Hypothalamus (tissue), 51 donors: ENCODE measurements at regions not wholly inside any gene's neighbourhood (a gene's known extent, or its start where the extent isn't known, plus 50 kb on each side); places are given as distances from the start of the nearest gene placed in this dataset.
"Not testable (repeated sequence)": the region's sequence is repeated elsewhere in the genome, so short reads cannot be mapped to it uniquely, and the experiment has no call there.

Source experiments
- DNase-seq, 51 donors: peaks; one replicate each; lab custom pipeline; 2025; lab: John Stamatoyannopoulos, UW

DNA sequence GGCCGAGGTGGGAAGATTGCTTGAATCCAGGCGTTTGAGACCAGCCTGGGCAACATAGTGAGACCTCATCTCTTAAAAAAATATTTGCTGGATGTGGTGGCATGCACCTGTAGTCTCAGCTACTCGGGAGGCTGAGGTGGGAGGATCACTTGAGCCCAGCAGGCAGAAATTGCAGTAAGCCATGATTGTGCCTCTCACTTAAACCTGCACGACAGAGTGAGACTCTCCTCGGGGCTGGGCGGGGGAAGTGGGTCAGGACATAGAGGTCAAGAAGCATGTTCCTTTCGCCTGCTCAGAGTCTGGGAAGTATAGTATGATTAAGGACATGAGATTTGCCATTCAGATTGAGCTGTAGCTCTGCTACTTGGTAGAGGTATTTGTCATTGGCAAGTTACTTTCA is 52.3 kb downstream of the SEPTIN7 start:
- DNase-seq = not testable (repeated sequence)

DNA sequence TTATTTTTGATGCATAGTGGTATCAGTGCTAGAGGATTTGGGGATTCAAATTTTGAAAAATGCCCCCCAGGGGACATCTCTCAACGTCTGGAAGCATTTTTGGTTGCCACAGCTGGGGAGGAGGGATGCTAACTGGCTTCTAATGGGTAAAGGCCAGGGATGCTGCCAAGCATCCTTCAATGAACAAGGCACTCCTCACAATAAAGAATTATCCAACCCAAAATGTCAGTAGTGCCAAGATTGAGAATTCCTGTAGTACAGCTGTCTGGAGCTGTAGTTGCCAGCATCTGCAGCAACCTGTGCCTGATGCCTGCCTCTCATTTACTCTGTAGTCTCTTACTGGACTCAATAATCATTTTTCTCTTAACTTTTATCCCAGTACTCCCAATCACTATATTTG is 53.5 kb downstream of the SEPTIN7 start:
- DNase-seq = peak in 17 of 51 donors; percentile 1 to 74 (median 19)

DNA sequence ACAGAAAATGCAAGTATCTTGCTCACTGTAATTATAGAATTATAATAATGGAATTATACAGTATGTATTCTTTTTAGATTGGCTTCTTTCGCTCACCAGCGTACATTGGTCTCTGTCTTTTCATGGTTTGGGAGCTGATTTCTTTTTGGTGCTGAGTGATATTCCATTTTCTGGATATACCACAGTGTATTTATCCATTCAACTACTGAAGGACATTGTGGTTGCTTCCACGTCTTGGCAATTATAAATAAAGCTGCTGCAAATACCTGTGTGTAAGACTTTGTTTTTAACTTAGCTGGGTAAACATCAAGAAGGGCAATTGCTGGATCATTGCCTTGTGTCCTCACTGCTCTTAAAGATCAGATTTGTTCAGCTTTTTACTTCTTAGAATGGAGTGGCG is 55.3 kb downstream of the SEPTIN7 start:
- no peak for DNase-seq

DNA sequence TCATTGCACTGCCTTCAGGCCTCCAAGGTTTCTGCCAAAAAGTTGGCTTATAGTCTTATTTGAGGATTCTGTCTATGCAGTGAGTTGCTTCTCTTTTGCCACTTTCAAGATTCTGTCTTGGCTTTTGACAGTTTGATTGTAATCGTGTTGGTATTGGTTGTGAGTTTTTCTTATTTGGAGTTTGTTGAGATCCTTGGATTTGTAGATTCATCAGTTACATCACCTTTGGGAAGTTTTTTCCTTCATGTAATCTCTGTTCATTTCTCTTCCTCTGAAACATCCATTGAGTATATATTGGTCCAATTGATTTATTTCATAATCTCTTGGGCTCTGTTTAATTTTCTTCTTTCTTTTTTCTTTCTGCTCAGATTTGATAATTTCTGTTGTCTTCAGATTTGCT is 59.8 kb downstream of the SEPTIN7 start:
- no peak for DNase-seq

DNA sequence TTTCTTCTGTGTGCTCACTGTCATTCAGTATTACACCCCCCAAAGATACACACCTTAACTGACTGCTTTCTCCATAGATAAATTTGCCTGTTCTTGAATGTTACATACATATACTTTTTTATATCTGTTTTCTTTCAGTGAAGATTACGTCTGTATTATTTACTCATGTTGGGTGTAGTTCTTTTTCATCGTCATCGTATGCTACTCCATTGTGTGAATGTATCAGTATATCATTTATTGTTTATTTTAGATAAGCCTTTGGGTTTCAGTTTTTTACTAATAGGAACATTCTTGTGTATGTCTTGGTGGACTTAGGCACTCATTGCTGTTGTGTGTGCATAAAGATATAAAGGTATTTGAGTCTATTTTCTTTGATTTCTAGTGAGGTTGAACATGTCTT is 64.4 kb downstream of the SEPTIN7 start:
- no peak for DNase-seq

DNA sequence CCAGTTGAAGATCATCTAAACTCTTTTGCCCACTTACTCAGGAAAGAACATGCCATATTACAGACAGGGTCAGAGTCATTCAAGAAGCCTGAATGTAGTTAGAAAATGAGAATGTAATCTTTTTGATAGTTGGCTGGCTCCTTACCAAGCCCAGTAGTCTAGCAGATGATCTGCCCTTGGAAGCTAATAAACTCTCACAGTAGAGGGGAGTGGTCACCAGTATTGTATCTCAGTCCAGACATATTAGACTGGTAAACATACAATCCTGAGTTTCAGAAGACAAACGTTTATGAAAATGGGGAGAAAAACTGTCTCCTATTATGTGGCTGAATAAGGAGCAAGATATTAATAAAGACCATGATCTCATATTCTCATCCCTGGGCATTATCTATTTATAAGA is 65.3 kb downstream of the SEPTIN7 start:
- no peak for DNase-seq

DNA sequence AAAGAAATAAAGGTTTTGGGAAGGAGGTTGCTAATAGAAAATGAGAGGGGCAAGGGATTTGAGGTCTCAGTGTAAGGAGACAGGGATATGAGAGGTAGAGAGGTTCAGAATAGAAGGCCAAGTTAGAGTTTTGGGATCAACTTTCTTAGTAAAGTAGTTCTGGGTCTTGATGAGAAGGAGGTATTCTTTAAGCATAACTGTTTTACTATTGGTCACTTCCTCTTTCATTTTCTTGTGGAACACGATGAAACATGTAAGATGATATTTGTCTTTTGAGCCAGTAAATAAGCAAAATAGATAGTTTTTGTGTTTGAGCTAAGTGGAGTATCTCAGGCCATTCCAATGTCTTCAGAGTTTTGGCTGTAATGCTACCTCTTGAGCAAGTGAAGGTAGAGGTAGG is 68.3 kb downstream of the SEPTIN7 start:
- not testable (repeated sequence) for DNase-seq

DNA sequence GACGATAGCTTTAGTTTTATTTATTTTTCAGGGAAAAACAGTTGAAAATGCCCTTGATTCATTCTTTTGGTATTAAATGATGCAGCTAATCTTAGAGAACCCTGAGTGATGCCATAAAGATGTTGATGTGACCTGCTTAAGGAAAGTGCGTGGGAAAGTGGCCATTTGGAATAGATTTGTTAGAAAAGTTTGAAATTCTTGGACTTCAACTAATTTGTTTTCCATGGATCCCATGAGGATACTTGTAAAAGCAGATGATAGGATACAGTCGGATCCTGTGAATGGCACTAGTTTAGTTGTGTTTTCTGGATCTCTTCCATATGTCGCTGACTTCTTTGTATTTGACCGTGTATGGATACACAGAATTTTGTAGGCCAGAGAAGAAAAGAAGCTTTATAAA is 69.0 kb downstream of the SEPTIN7 start:
- DNase-seq = no peak

DNA sequence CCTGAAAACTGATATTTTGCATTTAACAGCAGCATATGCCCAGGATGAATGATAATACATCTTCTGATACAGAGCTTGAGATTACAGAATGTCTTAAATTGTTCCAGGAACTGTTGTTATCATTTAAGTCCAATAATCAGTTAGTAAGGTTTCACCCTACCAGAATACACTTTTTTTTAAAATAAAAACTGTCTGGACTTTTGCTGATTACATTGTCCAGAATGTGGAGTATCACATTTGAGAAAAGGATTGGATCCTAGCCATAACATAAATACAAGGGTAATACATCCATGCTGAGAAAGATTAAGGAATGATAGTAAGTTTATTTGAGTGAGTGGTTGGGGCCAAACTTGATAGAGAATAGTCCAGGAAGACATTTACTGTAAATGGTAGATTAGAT is 71.0 kb downstream of the SEPTIN7 start:
- no peak for DNase-seq

DNA sequence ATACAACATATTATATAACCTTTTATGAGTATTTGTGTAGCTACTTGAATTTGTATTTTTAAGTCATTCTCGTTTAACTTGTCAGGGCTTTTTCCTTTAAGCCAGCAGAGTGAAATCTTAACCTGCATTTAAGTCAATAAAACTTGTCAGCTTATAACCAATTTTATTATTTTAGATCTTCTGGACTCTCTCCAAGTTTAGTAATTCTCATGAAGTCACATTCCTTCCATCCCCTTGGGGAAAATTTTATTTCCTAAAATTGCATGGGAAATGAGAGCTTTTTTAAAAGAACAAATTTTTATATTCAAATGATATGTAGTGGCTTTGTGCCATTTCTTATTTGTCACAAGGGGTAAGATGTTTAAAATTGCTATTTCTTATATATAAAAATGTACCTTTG is 74.0 kb downstream of the SEPTIN7 start:
- no peak for DNase-seq

DNA sequence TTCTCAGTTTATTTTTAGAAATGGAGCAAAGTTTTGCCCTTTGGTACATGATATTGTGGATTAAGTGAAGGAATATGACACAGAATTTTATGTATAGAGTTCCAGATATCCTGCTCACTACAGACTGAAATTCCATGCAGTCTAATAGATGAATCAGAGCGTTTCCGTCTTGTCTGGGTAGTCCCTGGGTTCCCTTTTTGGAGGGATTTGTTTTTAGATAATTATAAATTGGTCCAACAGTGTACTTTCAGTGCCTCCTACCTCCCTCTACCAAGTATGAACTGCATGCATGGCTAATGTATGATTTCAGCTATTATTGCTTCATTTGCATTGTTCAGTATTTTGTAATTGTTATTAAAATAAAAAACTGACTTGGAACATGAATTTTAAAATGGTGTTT is 74.4 kb downstream of the SEPTIN7 start:
- DNase-seq = no peak

DNA sequence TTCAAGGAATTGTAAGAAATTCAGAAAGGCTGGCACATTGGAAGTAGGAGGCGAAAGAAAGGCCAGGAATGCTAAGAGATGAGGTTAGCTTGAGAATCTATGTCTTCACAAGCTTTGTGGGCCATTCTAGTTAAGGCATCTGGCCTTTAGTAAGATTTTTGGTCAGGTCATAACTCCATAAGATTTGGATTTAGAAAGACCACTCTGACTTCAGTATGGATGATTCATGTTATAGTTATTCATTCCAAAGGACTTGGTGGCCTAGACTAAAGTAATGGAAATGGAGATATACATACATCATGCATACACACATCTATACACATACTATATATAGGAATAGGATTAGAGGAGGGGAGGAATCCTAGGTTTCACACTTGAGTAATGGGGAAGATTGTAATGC is 77.5 kb downstream of the SEPTIN7 start:
- DNase-seq = no peak

DNA sequence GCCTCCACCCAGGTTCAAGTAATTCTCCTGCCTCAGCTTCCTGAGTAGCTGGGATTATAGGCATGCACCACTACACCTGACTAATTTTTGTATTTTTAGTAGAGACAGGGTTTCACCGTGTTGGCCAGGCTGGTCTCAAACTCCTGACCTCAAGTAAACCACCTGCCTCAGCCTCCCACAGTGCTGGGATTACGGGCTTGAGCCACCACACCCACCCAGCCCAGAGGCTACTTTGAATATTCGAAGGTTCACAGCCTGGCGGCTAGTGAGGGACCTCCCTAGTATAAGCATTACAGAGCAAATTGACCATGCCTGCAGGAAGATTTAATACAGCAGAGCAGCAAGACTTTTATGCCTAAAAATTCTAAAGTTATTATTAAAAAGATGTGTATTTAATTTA is 86.6 kb downstream of the SEPTIN7 start:
- not testable (repeated sequence) for DNase-seq

DNA sequence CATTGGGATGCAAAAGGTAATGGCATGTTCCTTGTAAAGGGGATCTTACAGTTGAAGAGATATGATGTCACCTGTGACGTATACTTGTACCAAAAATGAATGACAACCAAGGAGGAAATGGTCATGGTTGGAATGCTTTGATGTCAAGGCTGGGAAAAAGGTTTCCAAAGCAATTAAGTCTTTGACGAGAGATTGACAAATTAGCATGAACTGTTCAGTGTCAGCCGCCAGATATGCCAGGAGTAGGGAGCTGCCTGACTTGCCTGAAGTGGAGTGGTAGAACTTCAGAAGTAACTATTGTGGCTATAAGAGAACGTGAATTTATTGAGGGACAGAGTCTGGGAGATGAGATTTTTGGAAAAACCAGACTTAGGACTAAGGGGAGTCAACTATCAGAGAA is 88.1 kb downstream of the SEPTIN7 start:
- DNase-seq = no peak

DNA sequence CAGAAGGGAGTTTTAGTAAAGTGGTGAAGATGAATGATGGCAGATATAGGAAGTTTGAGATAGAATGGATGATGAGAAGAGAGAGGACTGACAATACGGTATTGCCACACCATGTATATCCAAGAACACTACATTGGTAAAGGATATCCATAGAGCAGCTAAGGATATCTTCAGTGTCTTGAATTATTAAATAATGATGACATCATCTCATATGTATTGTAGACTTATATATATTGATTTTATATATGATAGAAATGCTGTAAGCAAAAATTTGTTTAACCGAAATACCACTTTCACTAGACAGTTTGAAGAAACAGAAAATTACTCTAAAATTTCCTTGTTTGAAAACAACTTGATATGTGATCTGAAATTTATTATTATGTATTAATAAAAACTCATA is 89.0 kb downstream of the SEPTIN7 start:
- DNase-seq = no peak

DNA sequence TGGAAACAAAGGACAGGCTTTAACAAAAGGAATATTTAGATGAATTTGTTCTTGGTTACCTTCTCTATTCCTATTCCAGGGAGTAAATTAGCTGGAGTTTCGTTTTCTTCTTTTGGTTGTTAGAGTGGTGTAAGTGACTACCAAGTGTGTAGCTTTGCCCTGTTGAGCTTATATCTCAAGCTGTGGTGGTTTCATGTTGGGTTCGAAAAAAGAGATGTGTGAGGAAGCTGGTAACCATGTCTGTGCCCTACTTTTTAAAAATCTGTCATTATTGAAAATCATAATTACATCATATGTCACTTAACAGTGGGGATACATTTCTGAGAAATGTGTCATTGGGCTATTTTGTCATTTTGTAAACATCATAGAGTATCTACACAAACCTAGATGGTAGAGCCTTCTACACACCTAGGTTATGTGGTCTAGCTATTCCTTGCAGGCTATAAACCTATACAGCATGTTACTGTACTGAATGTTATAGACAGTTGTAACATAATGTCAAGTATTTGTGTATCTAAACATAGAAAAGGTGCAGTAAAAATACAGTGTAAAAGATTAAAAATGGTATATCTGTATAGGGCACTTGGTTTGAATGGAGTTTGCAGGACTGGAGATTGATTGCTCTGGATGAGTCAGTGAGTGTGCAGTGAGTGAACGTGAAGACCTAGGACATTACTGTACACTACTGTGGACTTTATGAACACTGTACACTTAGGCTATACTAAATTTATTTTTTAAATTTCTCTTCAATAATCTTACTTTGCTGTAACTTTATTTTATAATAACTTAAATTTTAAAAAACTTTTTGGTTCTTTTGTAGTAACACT is 90.4 kb downstream of the SEPTIN7 start:
- DNase-seq = no peak

DNA sequence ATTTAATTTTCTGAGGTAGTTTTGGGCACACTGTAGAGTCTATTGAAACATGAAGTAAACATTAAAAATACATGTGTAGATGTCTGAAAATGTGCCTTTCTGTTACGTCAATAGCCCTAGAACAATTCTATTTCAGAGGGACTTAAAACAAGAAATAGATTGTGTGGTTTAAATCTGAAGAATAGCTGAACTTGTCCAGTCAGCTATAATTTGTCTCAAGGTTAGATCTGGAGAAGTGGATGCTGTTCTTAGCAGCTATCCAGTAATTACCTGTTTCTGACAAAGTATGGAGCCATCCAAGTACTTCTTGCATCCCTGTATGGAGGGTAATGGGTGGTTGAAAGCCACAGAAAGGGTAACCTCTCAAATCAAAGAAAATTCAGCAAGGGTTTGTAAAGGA is 92.8 kb downstream of the SEPTIN7 start:
- no peak for DNase-seq

DNA sequence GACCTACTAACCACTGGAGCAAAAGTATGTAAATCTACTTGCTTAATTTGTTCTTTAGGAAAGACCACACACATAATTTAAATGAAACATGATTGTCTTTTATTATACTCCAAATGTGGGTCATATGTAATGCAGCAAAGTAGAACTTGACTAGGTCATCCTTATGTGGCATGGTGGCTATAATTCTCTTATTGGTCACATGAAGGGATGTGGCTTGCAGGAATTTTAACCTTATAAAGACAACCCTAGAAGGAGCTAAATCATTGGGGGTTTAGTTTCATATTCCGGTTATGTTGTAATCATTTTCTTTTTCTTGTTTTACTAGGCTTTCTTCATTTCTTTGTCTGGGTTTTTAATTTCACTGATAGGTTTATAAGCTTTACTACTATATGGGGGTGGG is 93.9 kb downstream of the SEPTIN7 start:
- DNase-seq = no peak

DNA sequence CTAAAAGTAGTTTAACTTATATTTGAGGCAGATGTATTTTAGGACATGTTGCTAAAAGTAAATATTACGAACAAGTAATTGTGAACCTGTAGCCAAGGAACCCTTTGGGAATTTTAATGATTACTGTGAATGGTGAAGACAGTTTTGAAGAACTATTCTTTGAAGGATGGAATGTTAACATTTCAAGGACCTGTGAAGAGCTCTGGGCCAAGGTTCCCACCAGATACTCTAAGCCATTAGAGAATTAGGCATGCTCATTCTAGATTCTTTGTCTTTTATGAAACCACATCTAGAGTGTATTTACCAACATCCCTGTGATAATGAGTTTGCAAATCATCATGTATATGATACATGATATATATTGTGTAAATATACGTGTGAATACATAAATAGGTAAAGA is 99.8 kb downstream of the SEPTIN7 start:
- DNase-seq = no peak

DNA sequence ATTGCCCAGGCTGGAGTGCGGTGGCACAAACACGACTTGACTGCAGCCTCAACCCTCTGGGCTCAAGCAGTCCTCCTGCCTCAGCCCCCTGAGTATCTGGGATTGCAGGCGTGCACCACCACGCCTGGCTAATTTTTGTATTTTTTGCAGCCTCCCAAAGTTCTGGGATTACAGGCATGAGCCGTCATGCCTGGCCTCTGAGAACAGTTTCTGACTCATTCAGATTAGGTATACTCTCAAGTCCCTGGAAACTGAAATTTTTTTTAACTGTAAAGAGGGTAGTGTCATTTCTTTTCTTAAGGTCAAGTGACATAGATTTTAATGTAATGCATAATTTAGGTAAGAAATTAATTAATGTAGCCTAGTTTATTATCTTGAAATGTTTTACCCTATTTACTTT is 104.7 kb downstream of the SEPTIN7 start:
- no peak for DNase-seq

DNA sequence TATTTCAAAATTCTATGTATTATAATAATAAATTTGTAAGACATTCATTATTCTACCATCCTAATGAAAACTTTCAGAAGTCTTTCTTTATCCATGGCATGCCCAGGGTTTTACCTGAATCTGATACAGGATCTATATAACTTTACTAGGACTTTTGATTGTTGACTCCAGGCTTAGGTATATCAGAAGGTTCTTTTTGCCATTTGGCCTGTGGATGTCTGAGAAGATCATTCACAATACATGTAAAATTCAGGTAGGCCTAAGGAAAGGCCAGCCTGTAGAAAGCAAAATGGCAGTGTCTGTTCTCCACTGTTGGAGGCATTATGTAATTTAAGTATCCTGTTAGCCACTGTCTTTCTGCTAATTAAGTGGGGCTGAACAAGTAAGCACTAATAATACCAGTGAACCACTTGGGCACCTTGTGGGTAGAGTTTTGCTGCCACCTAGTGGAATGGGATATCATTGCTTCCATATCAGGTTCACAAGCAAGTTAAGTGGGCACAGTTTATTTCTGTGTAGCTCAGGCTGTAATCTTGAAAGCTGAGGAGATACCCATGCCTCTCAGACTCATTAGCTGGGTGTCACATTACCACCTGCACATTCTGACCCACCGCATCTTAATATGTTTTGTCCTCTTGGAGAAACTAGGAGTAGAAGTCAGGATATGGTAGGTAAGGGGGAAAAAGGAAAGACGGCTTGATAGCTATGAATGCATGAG is 105.5 kb downstream of the SEPTIN7 start:
- DNase-seq = peak in 31 of 51 donors; percentile 8 to 84 (median 41)
